ENCODE measurements at regions not wholly inside any gene's neighbourhood (a gene's known extent, or its start where the extent isn't known, plus 50 kb on each side); places are given as distances from the start of the nearest gene placed in this dataset.
A peak's percentile ranks its signal among the peaks of the same experiment; 100 is the strongest.

DNA sequence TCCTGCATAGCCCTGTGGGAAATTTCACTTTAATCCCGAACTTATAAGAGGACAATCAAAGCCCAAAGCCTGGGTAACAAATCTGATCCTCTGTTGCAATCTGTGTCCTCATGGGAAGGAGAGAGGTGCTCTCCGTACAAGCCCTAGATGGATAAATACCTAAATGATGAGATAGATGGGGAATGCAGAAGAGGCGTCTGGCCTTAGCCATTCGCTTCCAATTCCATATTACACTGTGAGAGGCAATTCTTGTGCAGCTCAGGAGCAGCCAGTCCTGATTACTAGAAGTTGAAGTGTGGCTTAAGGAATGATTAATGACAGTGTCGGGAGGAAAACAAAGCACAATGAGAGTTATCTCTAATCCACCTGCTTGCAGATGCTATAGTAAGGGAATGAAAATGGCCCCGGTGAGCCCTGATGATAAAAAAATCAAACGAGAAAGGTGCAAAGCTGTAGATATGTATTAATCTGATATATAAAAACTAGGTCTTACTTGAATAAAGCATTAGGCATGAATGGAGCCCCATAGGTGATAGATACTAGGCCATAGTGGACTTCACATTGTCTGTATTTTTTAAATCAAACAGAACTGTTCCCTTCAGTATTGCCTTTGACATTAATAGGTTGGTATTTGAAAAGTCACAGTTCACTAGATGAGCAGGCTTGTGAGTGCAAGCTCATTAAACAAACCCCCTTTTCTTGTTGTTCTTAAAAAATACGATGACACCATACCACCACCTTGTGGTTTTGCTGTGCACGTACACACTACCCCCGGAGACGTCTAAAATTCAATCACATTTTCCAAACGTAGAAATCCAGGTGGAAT is 54.2 kb upstream of the TMCO5A start:
- TF ChIP-seq CTCF (IDR thresholded peaks at IDR 0.05) (peak; percentile 34 to 60 (median 44)), POLR2A (IDR thresholded peaks at IDR 0.05) (no peak)
